SK-N-SH (cell line): ENCODE measurements at regions not wholly inside any gene's neighbourhood (a gene's known extent, or its start where the extent isn't known, plus 50 kb on each side); places are given as distances from the start of the nearest gene placed in this dataset.

Experiments
- CTCF ChIA-PET: fragments of 300-600, 350-600 bp; formaldehyde crosslinking; extraction: SDS; loops from one replicate; lab custom pipeline; 2021; lab: Yijun Ruan, JAX
- POLR2A ChIA-PET: fragments of 350-600 bp; sonication (Branson Sonifier 250); formaldehyde crosslinking; extraction: SDS; loops from one replicate; lab custom pipeline; 2020; ENCODE audit warnings: antibody characterized with exemption, inconsistent platforms; lab: Yijun Ruan, JAX
- DNase-seq: peaks from one replicate; pipeline ENCODE4 v3.0.0; 2012
- H2AFZ ChIP-seq: fragments of 200-600 bp; sonication (generic); 2 replicates; pipeline ENCODE4 v1.8.1; 2016; ENCODE audit warnings: antibody characterized with exemption, mild to moderate bottlenecking, low read depth
- H3F3A ChIP-seq: fragments of 200-600 bp; sonication (generic); replicated peaks from 2 replicates; pipeline ENCODE3; 2016; ENCODE audit warnings: antibody characterized with exemption, mild to moderate bottlenecking; ENCODE audit not compliant: insufficient read depth
- H3K27ac ChIP-seq, 2 experiments: fragments of 200-500 bp in 1 of 2; fragments of 200-600 bp in 1 of 2; sonication (Bioruptor generic) in 1 of 2; sonication (generic), shearing (Covaris generic) in 1 of 2; 2 replicates each; pipeline versions ENCODE4 v1.5.1 to v1.6.1; 2014 to 2016; ENCODE audit warnings: low read depth in 2 of 2, inconsistent platforms in 1 of 2, low read length in 1 of 2, mild to moderate bottlenecking in 1 of 2, mixed read lengths in 1 of 2
- H3K27me3 ChIP-seq: fragments of 200-600 bp; sonication (generic), shearing (Covaris generic); 2 replicates; pipeline ENCODE4 v1.6.1; 2016; ENCODE audit warnings: mixed run types; ENCODE audit not compliant: insufficient read depth
- H3K36me3 ChIP-seq, 2 experiments: fragments of 200-500 bp in 1 of 2; fragments of 200-600 bp in 1 of 2; sonication (Bioruptor generic) in 1 of 2; sonication (generic) in 1 of 2; replicated peaks in 1 of 2; 2 replicates each; pipeline versions ENCODE3 to v1.5.1; 2014 to 2016; ENCODE audit warnings: low read length in 1 of 2, mild to moderate bottlenecking in 1 of 2; ENCODE audit not compliant: insufficient read depth in 2 of 2, control insufficient read depth in 1 of 2
- H3K4me1 ChIP-seq, 2 experiments: fragments of 200-500 bp in 1 of 2; fragments of 200-600 bp in 1 of 2; sonication (Bioruptor generic) in 1 of 2; sonication (generic), shearing (Covaris generic) in 1 of 2; 2 replicates each; pipeline versions ENCODE4 v1.5.1 to v1.6.1; 2014 to 2016; ENCODE audit warnings: low read depth in 1 of 2, low read length in 1 of 2, mixed run types in 1 of 2; ENCODE audit not compliant: insufficient read depth in 2 of 2, control insufficient read depth in 1 of 2
- H3K4me2 ChIP-seq: fragments of 200-600 bp; sonication (generic), shearing (Covaris generic); 2 replicates; pipeline ENCODE4 v1.6.1; 2017; ENCODE audit warnings: mixed run types
- H3K4me3 ChIP-seq, 2 experiments: fragments of 200-500 bp in 1 of 2; fragments of 200-600 bp in 1 of 2; sonication (Bioruptor generic) in 1 of 2; sonication (generic), shearing (Covaris generic) in 1 of 2; 2 replicates each; pipeline versions ENCODE4 v1.5.1 to v1.8.1; 2014 to 2016; ENCODE audit warnings: low read depth in 2 of 2, inconsistent platforms in 1 of 2, low read length in 1 of 2, mild to moderate bottlenecking in 1 of 2, mixed read lengths in 1 of 2, moderate library complexity in 1 of 2
- H3K79me2 ChIP-seq: fragments of 200-600 bp; sonication (generic); 2 replicates; pipeline ENCODE4 v1.8.1; 2017; ENCODE audit warnings: mild to moderate bottlenecking; ENCODE audit not compliant: insufficient read depth
- H3K9ac ChIP-seq: fragments of 200-600 bp; sonication (generic); 2 replicates; pipeline ENCODE4 v1.6.1; 2017; ENCODE audit warnings: mixed run types
- H3K9me2 ChIP-seq: fragments of 200-600 bp; sonication (generic); 2 replicates; pipeline ENCODE4 v1.6.1; 2017; ENCODE audit warnings: mixed run types
- H3K9me3 ChIP-seq: fragments of 200-600 bp; sonication (generic); 2 replicates; pipeline ENCODE4 v1.6.1; 2017; ENCODE audit warnings: mixed run types, mild to moderate bottlenecking, moderate library complexity
- H4K20me1 ChIP-seq: fragments of 200-600 bp; sonication (generic); 2 replicates; pipeline ENCODE4 v1.6.1; 2017; ENCODE audit warnings: mild to moderate bottlenecking, mixed run types; ENCODE audit not compliant: insufficient read depth
- ELF1 ChIP-seq: IDR thresholded peaks from 2 replicates; pipeline ENCODE4 v1.4.0; 2012
- EZH2phosphoT487 ChIP-seq: fragments of 200-600 bp; sonication (generic); IDR thresholded peaks from 2 replicates; pipeline ENCODE4 v1.6.1; 2017; ENCODE audit warnings: low read depth, mixed run types, mild to moderate bottlenecking, antibody characterized with exemption, moderate library complexity, borderline replicate concordance
- FOSL2 ChIP-seq: IDR thresholded peaks from 2 replicates; pipeline ENCODE4 v1.4.0; 2012; ENCODE audit warnings: low read depth, mild to moderate bottlenecking, moderate library complexity, borderline replicate concordance
- FOXJ3 ChIP-seq: sonication (generic); formaldehyde crosslinking; IDR thresholded peaks from 2 replicates; pipeline ENCODE4 v1.5.1; 2020; ENCODE audit warnings: mild to moderate bottlenecking, missing genetic modification reagents
- FOXM1 ChIP-seq: IDR thresholded peaks from 2 replicates; pipeline ENCODE4 v1.4.0; 2012; ENCODE audit warnings: low read depth, mild to moderate bottlenecking
- MXI1 ChIP-seq: IDR thresholded peaks from 2 replicates; pipeline ENCODE4 v1.6.1; 2012; ENCODE audit warnings: mild to moderate bottlenecking, low read depth, low read length, improper control_type of control experiment
- NRF1 ChIP-seq: IDR thresholded peaks from 2 replicates; pipeline ENCODE4 v1.6.1; 2012; ENCODE audit warnings: low read depth, mild to moderate bottlenecking, low read length
- POLR2AphosphoS5 ChIP-seq: IDR thresholded peaks from 2 replicates; pipeline ENCODE4 v1.6.1; 2012; ENCODE audit warnings: low read depth, low read length
- RCOR1 ChIP-seq: fragments of 150-350 bp; IDR thresholded peaks from 2 replicates; pipeline ENCODE4 v1.6.1; 2017; ENCODE audit warnings: antibody characterized with exemption, low read length
- YY1 ChIP-seq: IDR thresholded peaks from 2 replicates; pipeline ENCODE4 v1.4.0; 2012; ENCODE audit warnings: low read depth, mild to moderate bottlenecking
- WGBS: methylation state at CpG from one replicate; pipeline ENCODE4 v1.1.6; 2017; ENCODE audit warnings: low lambda C conversion rate; 5-methylcytosine and 5-hydroxymethylcytosine counted together
- TF ChIP-seq, protein P1 (sequence below): fragments of 150-350 bp; IDR thresholded peaks from 2 replicates; pipeline ENCODE4 v1.6.1; 2016; ENCODE audit warnings: mild to moderate bottlenecking, low read depth, low read length
- TF ChIP-seq, protein P2 (sequence below): fragments of 150-350 bp; IDR thresholded peaks from 2 replicates; pipeline ENCODE4 v1.6.1; 2017; ENCODE audit warnings: antibody characterized with exemption, low read length, low read depth, borderline replicate concordance
- TF ChIP-seq, protein P3 (sequence below): IDR thresholded peaks from 2 replicates; pipeline ENCODE4 v1.4.0; 2012; ENCODE audit warnings: low read depth, borderline replicate concordance
- TF ChIP-seq, protein P4 (sequence below): fragments of 200-600 bp; sonication (generic); IDR thresholded peaks from 2 replicates; pipeline ENCODE4 v1.6.1; 2017; ENCODE audit warnings: antibody characterized with exemption, mild to moderate bottlenecking, moderate library complexity
- TF ChIP-seq, protein P5 (sequence below): IDR thresholded peaks from 2 replicates; pipeline ENCODE4; 2012

DNA sequence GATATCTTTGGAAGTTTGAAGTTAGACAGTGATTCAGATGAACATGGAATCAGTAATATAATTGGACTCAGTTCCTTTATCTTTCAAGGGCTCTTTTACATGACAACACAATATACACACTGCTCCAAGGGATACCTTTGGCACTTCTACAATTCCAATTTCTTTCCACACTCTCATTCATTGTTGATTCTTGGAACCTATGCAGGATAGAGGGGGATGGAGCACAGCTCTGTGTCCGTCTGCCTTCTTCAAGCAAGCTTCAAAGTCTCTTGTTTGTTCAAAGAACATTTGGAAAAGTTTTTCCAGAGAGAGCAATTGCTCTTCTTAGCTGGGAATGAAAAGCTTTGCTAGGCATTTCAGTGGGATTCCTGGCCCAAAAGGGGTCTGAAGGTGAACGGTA lies 276.2 kb upstream of the ZEB2 start:
- 93% methylated on average over 2 of the region's 2 CpGs for WGBS
- H3K4me3 ChIP-seq, result no peak overlapping the region
- DNase-seq, result no peak
- no peaks in the 10 kb centered on the region for H4K20me1 ChIP-seq
- H3K4me1 ChIP-seq, result 0 out of 4 replicates have a peak, but pooled peaks cover 0 to 1% of the 10 kb centered on the region in 2 experiments
- no peak overlapping the region for H3K27ac ChIP-seq
- H3K9me2 ChIP-seq, result no peaks in the 10 kb centered on the region
- H3F3A ChIP-seq, result no peaks in the 10 kb centered on the region
- no peaks in the 10 kb centered on the region for H3K27me3 ChIP-seq
- no peaks in the 10 kb centered on the region for H3K36me3 ChIP-seq
- POLR2A ChIA-PET, result no interaction called here
- no peak overlapping the region for H3K9ac ChIP-seq
- TF ChIP-seq YY1 (no peak), RCOR1 (no peak), MXI1 (no peak), FOXM1 (no peak), EZH2phosphoT487 (no peak), POLR2AphosphoS5 (no peak), ELF1 (no peak), FOXJ3 (CRISPR knock-in tag) (no peak), FOSL2 (no peak), NRF1 (no peak)
- TF ChIP-seq, protein P1, sequence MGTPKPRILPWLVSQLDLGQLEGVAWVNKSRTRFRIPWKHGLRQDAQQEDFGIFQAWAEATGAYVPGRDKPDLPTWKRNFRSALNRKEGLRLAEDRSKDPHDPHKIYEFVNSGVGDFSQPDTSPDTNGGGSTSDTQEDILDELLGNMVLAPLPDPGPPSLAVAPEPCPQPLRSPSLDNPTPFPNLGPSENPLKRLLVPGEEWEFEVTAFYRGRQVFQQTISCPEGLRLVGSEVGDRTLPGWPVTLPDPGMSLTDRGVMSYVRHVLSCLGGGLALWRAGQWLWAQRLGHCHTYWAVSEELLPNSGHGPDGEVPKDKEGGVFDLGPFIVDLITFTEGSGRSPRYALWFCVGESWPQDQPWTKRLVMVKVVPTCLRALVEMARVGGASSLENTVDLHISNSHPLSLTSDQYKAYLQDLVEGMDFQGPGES, result no peak
- TF ChIP-seq, protein P2, sequence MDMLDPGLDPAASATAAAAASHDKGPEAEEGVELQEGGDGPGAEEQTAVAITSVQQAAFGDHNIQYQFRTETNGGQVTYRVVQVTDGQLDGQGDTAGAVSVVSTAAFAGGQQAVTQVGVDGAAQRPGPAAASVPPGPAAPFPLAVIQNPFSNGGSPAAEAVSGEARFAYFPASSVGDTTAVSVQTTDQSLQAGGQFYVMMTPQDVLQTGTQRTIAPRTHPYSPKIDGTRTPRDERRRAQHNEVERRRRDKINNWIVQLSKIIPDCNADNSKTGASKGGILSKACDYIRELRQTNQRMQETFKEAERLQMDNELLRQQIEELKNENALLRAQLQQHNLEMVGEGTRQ, result no peak
- TF ChIP-seq, protein P3, sequence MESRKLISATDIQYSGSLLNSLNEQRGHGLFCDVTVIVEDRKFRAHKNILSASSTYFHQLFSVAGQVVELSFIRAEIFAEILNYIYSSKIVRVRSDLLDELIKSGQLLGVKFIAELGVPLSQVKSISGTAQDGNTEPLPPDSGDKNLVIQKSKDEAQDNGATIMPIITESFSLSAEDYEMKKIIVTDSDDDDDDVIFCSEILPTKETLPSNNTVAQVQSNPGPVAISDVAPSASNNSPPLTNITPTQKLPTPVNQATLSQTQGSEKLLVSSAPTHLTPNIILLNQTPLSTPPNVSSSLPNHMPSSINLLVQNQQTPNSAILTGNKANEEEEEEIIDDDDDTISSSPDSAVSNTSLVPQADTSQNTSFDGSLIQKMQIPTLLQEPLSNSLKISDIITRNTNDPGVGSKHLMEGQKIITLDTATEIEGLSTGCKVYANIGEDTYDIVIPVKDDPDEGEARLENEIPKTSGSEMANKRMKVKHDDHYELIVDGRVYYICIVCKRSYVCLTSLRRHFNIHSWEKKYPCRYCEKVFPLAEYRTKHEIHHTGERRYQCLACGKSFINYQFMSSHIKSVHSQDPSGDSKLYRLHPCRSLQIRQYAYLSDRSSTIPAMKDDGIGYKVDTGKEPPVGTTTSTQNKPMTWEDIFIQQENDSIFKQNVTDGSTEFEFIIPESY, result no peak
- TF ChIP-seq, protein P4, sequence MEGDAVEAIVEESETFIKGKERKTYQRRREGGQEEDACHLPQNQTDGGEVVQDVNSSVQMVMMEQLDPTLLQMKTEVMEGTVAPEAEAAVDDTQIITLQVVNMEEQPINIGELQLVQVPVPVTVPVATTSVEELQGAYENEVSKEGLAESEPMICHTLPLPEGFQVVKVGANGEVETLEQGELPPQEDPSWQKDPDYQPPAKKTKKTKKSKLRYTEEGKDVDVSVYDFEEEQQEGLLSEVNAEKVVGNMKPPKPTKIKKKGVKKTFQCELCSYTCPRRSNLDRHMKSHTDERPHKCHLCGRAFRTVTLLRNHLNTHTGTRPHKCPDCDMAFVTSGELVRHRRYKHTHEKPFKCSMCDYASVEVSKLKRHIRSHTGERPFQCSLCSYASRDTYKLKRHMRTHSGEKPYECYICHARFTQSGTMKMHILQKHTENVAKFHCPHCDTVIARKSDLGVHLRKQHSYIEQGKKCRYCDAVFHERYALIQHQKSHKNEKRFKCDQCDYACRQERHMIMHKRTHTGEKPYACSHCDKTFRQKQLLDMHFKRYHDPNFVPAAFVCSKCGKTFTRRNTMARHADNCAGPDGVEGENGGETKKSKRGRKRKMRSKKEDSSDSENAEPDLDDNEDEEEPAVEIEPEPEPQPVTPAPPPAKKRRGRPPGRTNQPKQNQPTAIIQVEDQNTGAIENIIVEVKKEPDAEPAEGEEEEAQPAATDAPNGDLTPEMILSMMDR, result no peak
- TF ChIP-seq, protein P5, sequence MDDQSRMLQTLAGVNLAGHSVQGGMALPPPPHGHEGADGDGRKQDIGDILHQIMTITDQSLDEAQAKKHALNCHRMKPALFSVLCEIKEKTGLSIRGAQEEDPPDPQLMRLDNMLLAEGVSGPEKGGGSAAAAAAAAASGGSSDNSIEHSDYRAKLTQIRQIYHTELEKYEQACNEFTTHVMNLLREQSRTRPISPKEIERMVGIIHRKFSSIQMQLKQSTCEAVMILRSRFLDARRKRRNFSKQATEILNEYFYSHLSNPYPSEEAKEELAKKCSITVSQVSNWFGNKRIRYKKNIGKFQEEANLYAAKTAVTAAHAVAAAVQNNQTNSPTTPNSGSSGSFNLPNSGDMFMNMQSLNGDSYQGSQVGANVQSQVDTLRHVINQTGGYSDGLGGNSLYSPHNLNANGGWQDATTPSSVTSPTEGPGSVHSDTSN, result no peak
- TF ChIP-seq, all 33 proteins: peak for 0
- no peaks in the 10 kb centered on the region for H3K79me2 ChIP-seq
- CTCF ChIA-PET, result no interaction called here
- H3K9me3 ChIP-seq, result no peaks in the 10 kb centered on the region
- no peak overlapping the region for H3K4me2 ChIP-seq
- H2AFZ ChIP-seq, result no peak overlapping the region
